HCT116 (cell line): ENCODE measurements at regions not wholly inside any gene's neighbourhood (a gene's known extent, or its start where the extent isn't known, plus 50 kb on each side); places are given as distances from the start of the nearest gene placed in this dataset.

ENCODE experiments used
- ATAC-seq: fragments of 200-7000 bp; cut with Tn5 transposase; 2 replicates; pipeline ENCODE4 v1.9.1; 2020; ENCODE audit warnings: mild to moderate bottlenecking, moderate library complexity
- BruUV-seq: library from RNA; stranded (reverse); fragments of 400-500 nt; replicated peaks from 2 replicates; lab custom pipeline; 2021; lab: Mats Ljungman, UMichigan
- CTCF ChIA-PET: fragments of 300-600 bp; sonication (Branson Sonifier 250); formaldehyde crosslinking; loops from one replicate; lab custom pipeline; 2021; ENCODE audit warnings: antibody characterized with exemption; lab: Charles Lee
- POLR2A ChIA-PET: fragments of 300-600, 350-600 bp; sonication (Branson Sonifier 250); formaldehyde crosslinking; loops from one replicate; lab custom pipeline; 2021; ENCODE audit warnings: antibody characterized with exemption; lab: Charles Lee
- RAD21 ChIA-PET, 2 experiments: fragments of 300-600 bp; sonication (Branson Sonifier 250); formaldehyde crosslinking; loops; one replicate each; lab custom pipeline; 2023; ENCODE audit warnings: low total read pairs in 2 of 2; ENCODE audit not compliant: uncharacterized antibody in 2 of 2, unreplicated experiment in 2 of 2, low non-redundant PET in 1 of 2; lab: Charles Lee
- DNase-seq: peaks from one replicate; pipeline ENCODE4 v3.0.0-alpha.2; 2010; ENCODE audit warnings: low read depth, low spot score
- H2AFZ ChIP-seq: fragments of 200-600 bp; shearing (Covaris generic), sonication (generic); 2 replicates; pipeline ENCODE4 v1.6.1; 2017; ENCODE audit warnings: low read depth, mixed run types, mixed read lengths, antibody characterized with exemption, low read length; ENCODE audit not compliant: poor library complexity, severe bottlenecking
- H3K27ac ChIP-seq: 2 replicates; pipeline ENCODE4 v1.5.1; 2012; ENCODE audit warnings: low read depth, low read length
- H3K27me3 ChIP-seq: fragments of 200-600 bp; sonication (generic); 2 replicates; pipeline ENCODE4 v1.6.1; 2016; ENCODE audit warnings: mixed run types, low read length, mixed read lengths; ENCODE audit not compliant: insufficient read depth
- H3K36me3 ChIP-seq, 2 experiments: fragments of 200-500 bp in 1 of 2; fragments of 200-600 bp in 1 of 2; sonication (Bioruptor generic) in 1 of 2; sonication (generic) in 1 of 2; 2 replicates each; pipeline versions ENCODE4 v1.5.1 to v1.6.1; 2014 to 2016; ENCODE audit warnings: low read length in 2 of 2, inconsistent platforms in 1 of 2, mixed read lengths in 1 of 2, mixed run types in 1 of 2; ENCODE audit not compliant: insufficient read depth in 2 of 2, control insufficient read depth in 1 of 2
- H3K4me1 ChIP-seq, 2 experiments: fragments of 200-600 bp in 1 of 2; sonication (generic) in 1 of 2; 2 replicates each; pipeline versions ENCODE4 v1.5.1 to v1.6.1; 2012 to 2017; ENCODE audit warnings: low read length in 2 of 2, inconsistent platforms in 1 of 2, mild to moderate bottlenecking in 1 of 2, mixed read lengths in 1 of 2, mixed run types in 1 of 2, moderate library complexity in 1 of 2; ENCODE audit not compliant: insufficient read depth in 2 of 2, control insufficient read depth in 1 of 2
- H3K4me2 ChIP-seq: fragments of 200-600 bp; sonication (generic); 2 replicates; pipeline ENCODE4 v1.6.1; 2017; ENCODE audit warnings: mixed run types, low read length, mixed read lengths
- H3K4me3 ChIP-seq, 2 experiments: fragments of 200-600 bp in 1 of 2; sonication (generic) in 1 of 2; replicated peaks in 1 of 2; 2 replicates each; pipeline ENCODE4 v1.5.1; 2011 to 2016; ENCODE audit warnings: low read length in 2 of 2, control low read depth in 1 of 2, low read depth in 1 of 2, mild to moderate bottlenecking in 1 of 2, mixed read lengths in 1 of 2, mixed run types in 1 of 2
- H3K79me2 ChIP-seq: fragments of 200-600 bp; sonication (generic); 2 replicates; pipeline ENCODE4 v1.6.1; 2017; ENCODE audit warnings: mild to moderate bottlenecking, mixed run types, low read length, moderate library complexity, mixed read lengths; ENCODE audit not compliant: insufficient read depth
- H3K9ac ChIP-seq: fragments of 200-600 bp; sonication (generic); 2 replicates; pipeline ENCODE4 v1.6.1; 2016; ENCODE audit warnings: low read length, mixed read lengths
- H3K9me2 ChIP-seq: fragments of 200-600 bp; sonication (generic), shearing (Covaris generic); 2 replicates; pipeline ENCODE4 v1.6.1; 2017; ENCODE audit warnings: mixed run types, mild to moderate bottlenecking, moderate library complexity; ENCODE audit not compliant: insufficient read depth
- H3K9me3 ChIP-seq, 2 experiments: fragments of 200-500 bp in 1 of 2; fragments of 200-600 bp in 1 of 2; sonication (Bioruptor generic) in 1 of 2; sonication (generic) in 1 of 2; 2 replicates each; pipeline ENCODE4 v1.6.1; 2014 to 2017; ENCODE audit warnings: low read length in 2 of 2, mixed read lengths in 2 of 2, inconsistent platforms in 1 of 2, low read depth in 1 of 2, mild to moderate bottlenecking in 1 of 2, mixed run types in 1 of 2, moderate library complexity in 1 of 2; ENCODE audit not compliant: control insufficient read depth in 1 of 2, insufficient read depth in 1 of 2
- H4K20me1 ChIP-seq: fragments of 200-600 bp; sonication (generic), shearing (Covaris generic); 2 replicates; pipeline ENCODE4 v1.6.1; 2017; ENCODE audit warnings: mixed run types, mild to moderate bottlenecking, moderate library complexity; ENCODE audit not compliant: insufficient read depth
- CBX3 ChIP-seq: IDR thresholded peaks from 2 replicates; pipeline ENCODE4 v1.6.1; 2012; ENCODE audit warnings: low read depth
- CEBPB ChIP-seq: IDR thresholded peaks from 2 replicates; pipeline ENCODE4 v1.6.1; 2012; ENCODE audit warnings: low read depth
- EGR1 ChIP-seq: IDR thresholded peaks from 2 replicates; pipeline ENCODE4 v1.6.1; 2012; ENCODE audit warnings: low read depth
- EZH2 ChIP-seq: fragments of 200-600 bp; sonication (generic); IDR thresholded peaks from 2 replicates; pipeline ENCODE4 v1.6.1; 2017; ENCODE audit warnings: antibody characterized with exemption, mixed run types
- FOSL1 ChIP-seq: IDR thresholded peaks from 2 replicates; pipeline ENCODE4 v1.6.1; 2012; ENCODE audit warnings: low read depth
- POLR2AphosphoS5 ChIP-seq: IDR thresholded peaks from 2 replicates; pipeline ENCODE4 v1.6.1; 2011; ENCODE audit warnings: mild to moderate bottlenecking, low read depth, low read length, moderate library complexity
- RAD21 ChIP-seq: IDR thresholded peaks from 2 replicates; pipeline ENCODE4 v1.6.1; 2012; ENCODE audit warnings: low read depth, mild to moderate bottlenecking
- SP1 ChIP-seq: IDR thresholded peaks from 2 replicates; pipeline ENCODE4 v1.6.1; 2012; ENCODE audit warnings: low read depth
- SRF ChIP-seq: IDR thresholded peaks from 2 replicates; pipeline ENCODE4 v1.6.1; 2012; ENCODE audit warnings: low read depth
- TCF7L2 ChIP-seq: IDR thresholded peaks from 2 replicates; pipeline ENCODE4 v1.7.0; 2011; ENCODE audit warnings: borderline replicate concordance, inconsistent platforms; ENCODE audit not compliant: insufficient read depth, insufficient read length; ENCODE audit errors: extremely low read depth
- ZFX ChIP-seq: fragments of 450-650 bp; IDR thresholded peaks from 2 replicates; pipeline ENCODE4 v1.6.1; 2017
- intact Hi-C: fragments of 100-400 bp; cut with micrococcal nuclease; formaldehyde crosslinking; loops from 2 replicates; pipeline ENCODE4 v1.10.0; 2022
- TF ChIP-seq, protein P1 (sequence below): IDR thresholded peaks from 2 replicates; pipeline ENCODE4 v1.6.1; 2012; ENCODE audit warnings: low read depth
- TF ChIP-seq, protein P2 (sequence below): IDR thresholded peaks from 2 replicates; pipeline ENCODE4 v1.6.1; 2012

DNA sequence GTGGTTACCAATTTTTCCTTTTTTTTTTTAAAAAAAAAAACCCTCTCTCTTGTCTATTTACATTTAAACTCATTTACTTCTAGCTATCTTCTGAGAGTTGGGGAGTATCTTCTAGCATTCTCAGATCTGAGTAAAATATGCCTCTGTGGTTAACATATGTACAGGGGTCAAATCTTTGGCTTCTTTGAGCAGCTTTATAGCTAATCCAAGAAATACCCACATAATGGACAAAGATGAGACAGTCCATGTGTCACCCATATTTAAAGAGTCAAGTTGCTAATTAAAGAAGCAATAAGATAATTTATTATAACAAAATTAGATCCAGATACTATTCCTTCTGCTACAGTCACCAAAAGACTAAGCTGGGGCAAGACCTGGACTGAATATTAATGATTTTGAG, 139.0 kb upstream of the HNRNPA3 start:
- no TSS peak for BruUV-seq

More for the DNA sequence above, 139.0 kb upstream of the HNRNPA3 start:
- intact Hi-C loops: no loop called here
- H4K20me1 ChIP-seq: no peaks in the 10 kb centered on the region
- TF ChIP-seq SP1 (no peak), FOSL1 (no peak), RAD21 (no peak), TCF7L2 (no peak), CEBPB (no peak), EGR1 (no peak), EZH2 (no peak), SRF (no peak), POLR2AphosphoS5 (no peak), CBX3 (no peak), ZFX (no peak)
- TF ChIP-seq, protein P1, sequence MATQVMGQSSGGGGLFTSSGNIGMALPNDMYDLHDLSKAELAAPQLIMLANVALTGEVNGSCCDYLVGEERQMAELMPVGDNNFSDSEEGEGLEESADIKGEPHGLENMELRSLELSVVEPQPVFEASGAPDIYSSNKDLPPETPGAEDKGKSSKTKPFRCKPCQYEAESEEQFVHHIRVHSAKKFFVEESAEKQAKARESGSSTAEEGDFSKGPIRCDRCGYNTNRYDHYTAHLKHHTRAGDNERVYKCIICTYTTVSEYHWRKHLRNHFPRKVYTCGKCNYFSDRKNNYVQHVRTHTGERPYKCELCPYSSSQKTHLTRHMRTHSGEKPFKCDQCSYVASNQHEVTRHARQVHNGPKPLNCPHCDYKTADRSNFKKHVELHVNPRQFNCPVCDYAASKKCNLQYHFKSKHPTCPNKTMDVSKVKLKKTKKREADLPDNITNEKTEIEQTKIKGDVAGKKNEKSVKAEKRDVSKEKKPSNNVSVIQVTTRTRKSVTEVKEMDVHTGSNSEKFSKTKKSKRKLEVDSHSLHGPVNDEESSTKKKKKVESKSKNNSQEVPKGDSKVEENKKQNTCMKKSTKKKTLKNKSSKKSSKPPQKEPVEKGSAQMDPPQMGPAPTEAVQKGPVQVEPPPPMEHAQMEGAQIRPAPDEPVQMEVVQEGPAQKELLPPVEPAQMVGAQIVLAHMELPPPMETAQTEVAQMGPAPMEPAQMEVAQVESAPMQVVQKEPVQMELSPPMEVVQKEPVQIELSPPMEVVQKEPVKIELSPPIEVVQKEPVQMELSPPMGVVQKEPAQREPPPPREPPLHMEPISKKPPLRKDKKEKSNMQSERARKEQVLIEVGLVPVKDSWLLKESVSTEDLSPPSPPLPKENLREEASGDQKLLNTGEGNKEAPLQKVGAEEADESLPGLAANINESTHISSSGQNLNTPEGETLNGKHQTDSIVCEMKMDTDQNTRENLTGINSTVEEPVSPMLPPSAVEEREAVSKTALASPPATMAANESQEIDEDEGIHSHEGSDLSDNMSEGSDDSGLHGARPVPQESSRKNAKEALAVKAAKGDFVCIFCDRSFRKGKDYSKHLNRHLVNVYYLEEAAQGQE: no peak
- TF ChIP-seq, protein P2, sequence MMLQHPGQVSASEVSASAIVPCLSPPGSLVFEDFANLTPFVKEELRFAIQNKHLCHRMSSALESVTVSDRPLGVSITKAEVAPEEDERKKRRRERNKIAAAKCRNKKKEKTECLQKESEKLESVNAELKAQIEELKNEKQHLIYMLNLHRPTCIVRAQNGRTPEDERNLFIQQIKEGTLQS: no peak
- no peak overlapping the region for H2AFZ ChIP-seq
- H3K9me3 ChIP-seq: no peaks in the 10 kb centered on the region
- H3K79me2 ChIP-seq: no peaks in the 10 kb centered on the region
- H3K9ac ChIP-seq: no peak overlapping the region
- H3K27ac ChIP-seq: no peak overlapping the region
- H3K36me3 ChIP-seq: no peaks in the 10 kb centered on the region
- DNase-seq (no peak), ATAC-seq (no peak)
- POLR2A ChIA-PET: no interaction called here
- H3K27me3 ChIP-seq: peaks cover 22% of the 10 kb centered on the region; the same call in 1 of the 2 replicates
- no peak overlapping the region for H3K4me3 ChIP-seq
- H3K4me2 ChIP-seq: no peak overlapping the region
- RAD21 ChIA-PET: no interaction called here
- CTCF ChIA-PET: no interaction called here
- no peaks in the 10 kb centered on the region for H3K4me1 ChIP-seq
- no peaks in the 10 kb centered on the region for H3K9me2 ChIP-seq
